Progenitor cell of endocrine pancreas (in vitro differentiated cells): ENCODE measurements at regions not wholly inside any gene's neighbourhood (a gene's known extent, or its start where the extent isn't known, plus 50 kb on each side); places are given as distances from the start of the nearest gene placed in this dataset.

Experiments
- DNase-seq: peaks from one replicate; pipeline ENCODE4 v3.0.0; 2021; ENCODE audit warnings: low spot score; ENCODE audit not compliant: unreplicated experiment
- H3K27ac Mint-ChIP-seq: 2 replicates; pipeline ENCODE4 v1.8.0; 2021; ENCODE audit warnings: mild to moderate bottlenecking, moderate library complexity, mixed read lengths
- H3K27me3 Mint-ChIP-seq: 2 replicates; pipeline ENCODE4 v1.8.0; 2021; ENCODE audit warnings: mixed read lengths
- H3K36me3 Mint-ChIP-seq: 2 replicates; pipeline ENCODE4 v1.8.0; 2022; ENCODE audit warnings: mixed read lengths; ENCODE audit not compliant: insufficient read depth
- H3K4me1 Mint-ChIP-seq: 2 replicates; pipeline ENCODE4 v1.8.0; 2021; ENCODE audit warnings: low read depth, mixed read lengths
- H3K4me3 Mint-ChIP-seq: 2 replicates; pipeline ENCODE4 v1.8.0; 2021; ENCODE audit warnings: low read depth, mild to moderate bottlenecking, moderate library complexity, mixed read lengths
- H3K9me3 Mint-ChIP-seq: 2 replicates; pipeline ENCODE4 v1.8.0; 2021; ENCODE audit warnings: low read depth, mixed read lengths
- CTCF ChIP-seq: fragments of 200-600 bp; sonication (generic); IDR thresholded peaks from one replicate; pipeline ENCODE4 v1.5.0; 2021; ENCODE audit warnings: antibody characterized with exemption, mild to moderate bottlenecking; ENCODE audit not compliant: unreplicated experiment

GRCh38 chr9:100700689-100701318 is 122.9 kb downstream of the CAVIN4 start:
- no peaks in the 10 kb centered on the region for H3K27me3 Mint-ChIP-seq
- H3K36me3 Mint-ChIP-seq, result no peaks in the 10 kb centered on the region
- peak; percentile 80 for TF ChIP-seq CTCF
- H3K4me3 Mint-ChIP-seq, result no peak overlapping the region
- H3K4me1 Mint-ChIP-seq, result peaks cover 11% of the 10 kb centered on the region
- no peak overlapping the region for H3K27ac Mint-ChIP-seq
- no peak for DNase-seq
- peaks cover under 1% of the 10 kb centered on the region for H3K9me3 Mint-ChIP-seq

GRCh38 chr9:100714372-100715099 is 136.7 kb downstream of the CAVIN4 start:
- TF ChIP-seq CTCF, result peak; percentile 93
- no peaks in the 10 kb centered on the region for H3K4me1 Mint-ChIP-seq
- peaks cover 2% of the 10 kb centered on the region for H3K36me3 Mint-ChIP-seq
- H3K27ac Mint-ChIP-seq, result no peak overlapping the region
- peaks cover 12% of the 10 kb centered on the region for H3K9me3 Mint-ChIP-seq
- no peaks in the 10 kb centered on the region for H3K27me3 Mint-ChIP-seq
- peak; percentile 66 for DNase-seq
- no peak overlapping the region for H3K4me3 Mint-ChIP-seq

GRCh38 chr9:100715100-100715380 is 137.2 kb downstream of the CAVIN4 start:
- H3K27me3 Mint-ChIP-seq, result no peaks in the 10 kb centered on the region
- no peak for TF ChIP-seq CTCF
- no peaks in the 10 kb centered on the region for H3K4me1 Mint-ChIP-seq
- DNase-seq, result no peak
- no peak overlapping the region for H3K27ac Mint-ChIP-seq
- H3K4me3 Mint-ChIP-seq, result no peak overlapping the region
- H3K36me3 Mint-ChIP-seq, result peaks cover 2% of the 10 kb centered on the region
- peaks cover 12% of the 10 kb centered on the region for H3K9me3 Mint-ChIP-seq

- no peaks in the 10 kb centered on the region for H3K4me1 Mint-ChIP-seq
- no peak for DNase-seq
- TF ChIP-seq CTCF, result no peak
- no peaks in the 10 kb centered on the region for H3K27me3 Mint-ChIP-seq
- H3K4me3 Mint-ChIP-seq, result no peak overlapping the region
- H3K9me3 Mint-ChIP-seq, result no peaks in the 10 kb centered on the region
- no peaks in the 10 kb centered on the region for H3K36me3 Mint-ChIP-seq
- H3K27ac Mint-ChIP-seq, result no peak overlapping the region
These were observed 140.8 kb downstream of the CAVIN4 start for GRCh38 chr9:100718717-100719116.

- no peak overlapping the region for H3K27ac Mint-ChIP-seq
- no peak overlapping the region for H3K4me3 Mint-ChIP-seq
- no peak for DNase-seq
- no peaks in the 10 kb centered on the region for H3K36me3 Mint-ChIP-seq
- no peaks in the 10 kb centered on the region for H3K27me3 Mint-ChIP-seq
- no peak for TF ChIP-seq CTCF
- no peaks in the 10 kb centered on the region for H3K9me3 Mint-ChIP-seq
- H3K4me1 Mint-ChIP-seq, result peaks cover 8% of the 10 kb centered on the region
These were observed 143.0 kb downstream of the CAVIN4 start for GRCh38 chr9:100720922-100721321.
